ENCODE measurements at regions not wholly inside any gene's neighbourhood (a gene's known extent, or its start where the extent isn't known, plus 50 kb on each side); places are given as distances from the start of the nearest gene placed in this dataset.

DNA sequence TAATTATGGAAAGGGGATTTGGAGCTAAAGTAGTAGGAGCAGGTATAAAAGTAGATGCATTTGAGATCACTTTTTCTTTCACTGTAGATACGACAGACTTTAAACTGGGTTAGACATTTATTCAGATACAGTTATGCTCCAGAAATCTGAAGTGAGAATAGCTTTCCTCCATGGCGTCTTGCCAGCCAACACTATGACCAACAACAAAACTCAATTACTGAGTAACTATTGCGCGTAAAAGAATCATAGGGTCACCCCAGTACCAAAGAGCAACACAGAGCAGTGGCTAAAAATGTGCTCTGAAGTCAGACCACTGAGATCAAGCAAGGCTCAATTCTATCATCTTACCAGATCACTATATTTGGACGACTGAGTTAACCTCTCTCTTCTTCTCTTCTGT lies 262.5 kb upstream of the SORCS1 start:
- POLR2A ChIA-PET (ENCODE audit: unreplicated experiment): no interaction called here
- Histone ChIP-seq H3K4me2 (ENCODE audit: low read depth, low read length) (no peak overlapping the region), H2AK9ac (replicated peaks; ENCODE audit: low read depth, low read length, poor library complexity) (no peak overlapping the region), H3K23ac (ENCODE audit: low read depth, low read length) (no peak overlapping the region), H4K20me1 (ENCODE audit: insufficient read depth, low read length) (no peaks in the 10 kb centered on the region), H2AFZ (replicated peaks; ENCODE audit: low read length, poor library complexity) (no peak overlapping the region), H3K9me1 (ENCODE audit: insufficient read depth, low read length) (no peaks in the 10 kb centered on the region), H3K27ac (ENCODE audit: insufficient read depth, low read length) (no peak overlapping the region), H3K4me3 (ENCODE audit: insufficient read depth, low read depth, low read length) (no peak overlapping the region), H2BK15ac (ENCODE audit: low read depth, low read length) (no peak overlapping the region), H3K9me3 (ENCODE audit: control insufficient read depth, insufficient read depth, low read length) (peaks cover 4% of the 10 kb centered on the region; the same call in 1 of the 2 replicates), H3K18ac (ENCODE audit: low read depth, low read length) (no peak overlapping the region), H3K79me1 (ENCODE audit: low read depth in 1 of 2, low read length in 2 of 2) (no peaks in the 10 kb centered on the region), H3K14ac (replicated peaks; ENCODE audit: low read depth, low read length) (no peak overlapping the region), H4K5ac (ENCODE audit: low read depth, low read length) (no peak overlapping the region), H4K91ac (ENCODE audit: insufficient read depth, low read depth, low read length) (no peak overlapping the region), H3K27me3 (ENCODE audit: control insufficient read depth, insufficient read depth, low read length) (no peaks in the 10 kb centered on the region), H3K4ac (ENCODE audit: low read depth, low read length) (no peak overlapping the region), H2BK5ac (ENCODE audit: low read depth, low read length, poor library complexity, severe bottlenecking) (no peak overlapping the region), H2BK120ac (ENCODE audit: low read depth, low read length) (no peak overlapping the region), H3K9ac (ENCODE audit: low read depth, low read length) (no peak overlapping the region), H3K36me3 (ENCODE audit: control insufficient read depth, insufficient read depth, low read length) (no peaks in the 10 kb centered on the region), H2BK20ac (ENCODE audit: low read depth, low read length) (no peak overlapping the region), H2AK5ac (ENCODE audit: low read depth, low read length) (no peak overlapping the region), H3K4me1 (ENCODE audit: control insufficient read depth, insufficient read depth, low read length) (no peaks in the 10 kb centered on the region), H3K56ac (ENCODE audit: extremely low read depth, insufficient read depth, low read length) (no peak overlapping the region), H4K8ac (ENCODE audit: low read depth in 2 of 2, low read length in 2 of 2) (no peak overlapping the region)
- no TSS peak for BruUV-seq (replicated peaks)
- TF ChIP-seq RFX5 (IDR thresholded peaks at IDR 0.05; ENCODE audit: low read depth, low read length) (no peak), MXI1 (IDR thresholded peaks at IDR 0.05; ENCODE audit: borderline replicate concordance, low read depth, low read length) (no peak), BHLHE40 (IDR thresholded peaks at IDR 0.05; ENCODE audit: low read depth, low read length) (no peak), RCOR1 (IDR thresholded peaks at IDR 0.05; ENCODE audit: insufficient replicate concordance, low read length) (no peak), FOS (IDR thresholded peaks at IDR 0.05; ENCODE audit: low read depth, low read length) (no peak), CEBPB (IDR thresholded peaks at IDR 0.05; ENCODE audit: low read depth, low read length) (no peak), SMC3 (IDR thresholded peaks at IDR 0.05; ENCODE audit: low read depth, low read length) (no peak), RAD21 (IDR thresholded peaks at IDR 0.05; ENCODE audit: low read length) (no peak), ELK1 (IDR thresholded peaks at IDR 0.05; ENCODE audit: borderline replicate concordance, low read depth, low read length) (no peak), CTCF (conservative IDR thresholded peaks at IDR 0.05; ENCODE audit: low read depth, low read length) (no peak), POLR2A (IDR thresholded peaks at IDR 0.05; ENCODE audit: low read depth, low read length) (no peak), CHD1 (IDR thresholded peaks at IDR 0.05; ENCODE audit: low read depth, low read length) (no peak)
- TF ChIP-seq, protein P1, sequence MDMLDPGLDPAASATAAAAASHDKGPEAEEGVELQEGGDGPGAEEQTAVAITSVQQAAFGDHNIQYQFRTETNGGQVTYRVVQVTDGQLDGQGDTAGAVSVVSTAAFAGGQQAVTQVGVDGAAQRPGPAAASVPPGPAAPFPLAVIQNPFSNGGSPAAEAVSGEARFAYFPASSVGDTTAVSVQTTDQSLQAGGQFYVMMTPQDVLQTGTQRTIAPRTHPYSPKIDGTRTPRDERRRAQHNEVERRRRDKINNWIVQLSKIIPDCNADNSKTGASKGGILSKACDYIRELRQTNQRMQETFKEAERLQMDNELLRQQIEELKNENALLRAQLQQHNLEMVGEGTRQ (IDR thresholded peaks at IDR 0.05; ENCODE audit: low read depth, low read length): no peak
- dilution Hi-C loops (cut with HindIII; ENCODE audit: low sequenced_read_pairs, unreplicated experiment): no loop called here
- DNase-seq (no peak), ATAC-seq (ENCODE audit: low read depth) (no peak)
- WGBS, 2 experiments (ENCODE audit: extremely low coverage in 2 of 2, insufficient read length in 1 of 2): no CpG with 5 or more reads among the region's 5 CpGs
- CTCF ChIA-PET: no interaction called here
- intact Hi-C loops (cut with micrococcal nuclease): no loop called here
- in situ Hi-C loops (cut with MboI; ENCODE audit: low sequenced_read_pairs): no loop called here

Measured in IMR-90 (cell line).